Tibial nerve (tissue), 4 donors: ENCODE measurements at regions not wholly inside any gene's neighbourhood (a gene's known extent, or its start where the extent isn't known, plus 50 kb on each side); places are given as distances from the start of the nearest gene placed in this dataset.

Experiments used
- EP300 ChIP-seq, 2 donors: sonication (generic); formaldehyde crosslinking; IDR thresholded peaks; one replicate each; pipeline ENCODE4 v1.6.1; 2017; ENCODE audit warnings: antibody characterized with exemption in 2 of 2, mild to moderate bottlenecking in 1 of 2
- POLR2A ChIP-seq, 2 donors: fragments of 450-650 bp; IDR thresholded peaks; one replicate each; pipeline ENCODE4 v1.6.1; 2017; ENCODE audit warnings: antibody characterized with exemption in 2 of 2, mild to moderate bottlenecking in 2 of 2, moderate library complexity in 2 of 2
- TF ChIP-seq, protein P1 (sequence below), 5 experiments: fragments of 200-600 bp in 3 of 5; fragments of 450-650 bp in 2 of 5; sonication (generic) in 3 of 5; IDR thresholded peaks; one replicate each; pipeline ENCODE4 v1.5.1; 2016 to 2019; ENCODE audit warnings: antibody characterized with exemption in 5 of 5, mild to moderate bottlenecking in 3 of 5, moderate library complexity in 2 of 5

DNA sequence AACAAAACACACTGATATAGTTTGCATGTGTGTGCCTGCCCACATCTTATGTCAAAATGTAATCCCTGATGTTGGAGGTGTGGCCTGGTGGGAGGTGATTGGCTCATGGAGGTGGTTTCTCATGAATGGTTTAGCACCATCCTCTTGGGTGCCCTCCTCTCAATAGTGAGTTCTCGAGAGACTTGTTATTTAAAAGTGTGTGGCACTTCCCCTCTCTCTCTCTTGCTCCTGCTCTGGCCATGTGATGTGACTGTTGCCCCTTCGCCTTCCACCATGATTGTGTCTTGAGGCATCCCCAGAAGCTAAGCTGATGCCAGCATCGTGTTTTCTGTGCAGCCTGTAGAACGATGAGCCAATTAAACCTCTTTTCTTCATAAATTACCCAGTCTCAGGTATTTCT is 454.1 kb upstream of the DCN start:
- TF ChIP-seq, protein P1, sequence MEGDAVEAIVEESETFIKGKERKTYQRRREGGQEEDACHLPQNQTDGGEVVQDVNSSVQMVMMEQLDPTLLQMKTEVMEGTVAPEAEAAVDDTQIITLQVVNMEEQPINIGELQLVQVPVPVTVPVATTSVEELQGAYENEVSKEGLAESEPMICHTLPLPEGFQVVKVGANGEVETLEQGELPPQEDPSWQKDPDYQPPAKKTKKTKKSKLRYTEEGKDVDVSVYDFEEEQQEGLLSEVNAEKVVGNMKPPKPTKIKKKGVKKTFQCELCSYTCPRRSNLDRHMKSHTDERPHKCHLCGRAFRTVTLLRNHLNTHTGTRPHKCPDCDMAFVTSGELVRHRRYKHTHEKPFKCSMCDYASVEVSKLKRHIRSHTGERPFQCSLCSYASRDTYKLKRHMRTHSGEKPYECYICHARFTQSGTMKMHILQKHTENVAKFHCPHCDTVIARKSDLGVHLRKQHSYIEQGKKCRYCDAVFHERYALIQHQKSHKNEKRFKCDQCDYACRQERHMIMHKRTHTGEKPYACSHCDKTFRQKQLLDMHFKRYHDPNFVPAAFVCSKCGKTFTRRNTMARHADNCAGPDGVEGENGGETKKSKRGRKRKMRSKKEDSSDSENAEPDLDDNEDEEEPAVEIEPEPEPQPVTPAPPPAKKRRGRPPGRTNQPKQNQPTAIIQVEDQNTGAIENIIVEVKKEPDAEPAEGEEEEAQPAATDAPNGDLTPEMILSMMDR (IDR thresholded peaks at IDR 0.05), result no peak
- TF ChIP-seq EP300 (IDR thresholded peaks at IDR 0.05), result no peak
- TF ChIP-seq POLR2A (IDR thresholded peaks at IDR 0.05), result no peak
